ENCODE measurements at regions not wholly inside any gene's neighbourhood (a gene's known extent, or its start where the extent isn't known, plus 50 kb on each side); places are given as distances from the start of the nearest gene placed in this dataset.
"Not testable (repeated sequence)": the region's sequence is repeated elsewhere in the genome, so short reads cannot be mapped to it uniquely, and the experiment has no call there.

- Histone ChIP-seq H3K4me3 (no peak overlapping the region), H3K27ac (no peak overlapping the region), H3K9me3 (no peaks in the 10 kb centered on the region), H3K36me3 (no peaks in the 10 kb centered on the region), H3K4me1 (no peaks in the 10 kb centered on the region), H3K27me3 (no peaks in the 10 kb centered on the region)
- intact Hi-C loops (cut with DNase I), result no loop called here
- DNase-seq (ENCODE audit: extremely low spot score in 2 of 2), result no peak
- TF ChIP-seq POLR2AphosphoS5 (IDR thresholded peaks at IDR 0.05; ENCODE audit: insufficient read depth in 1 of 2, low read depth in 1 of 2), result no peak
Observed at GRCh38 chr10:59037018-59037389, 139.4 kb upstream of the PHYHIPL start.

GRCh38 chr10:59037506-59037905 is 138.9 kb upstream of the PHYHIPL start:
- Histone ChIP-seq H3K27me3 (no peaks in the 10 kb centered on the region), H3K27ac (no peak overlapping the region), H3K9me3 (no peaks in the 10 kb centered on the region), H3K36me3 (no peaks in the 10 kb centered on the region), H3K4me3 (no peak overlapping the region), H3K4me1 (no peaks in the 10 kb centered on the region)
- TF ChIP-seq, protein P1, sequence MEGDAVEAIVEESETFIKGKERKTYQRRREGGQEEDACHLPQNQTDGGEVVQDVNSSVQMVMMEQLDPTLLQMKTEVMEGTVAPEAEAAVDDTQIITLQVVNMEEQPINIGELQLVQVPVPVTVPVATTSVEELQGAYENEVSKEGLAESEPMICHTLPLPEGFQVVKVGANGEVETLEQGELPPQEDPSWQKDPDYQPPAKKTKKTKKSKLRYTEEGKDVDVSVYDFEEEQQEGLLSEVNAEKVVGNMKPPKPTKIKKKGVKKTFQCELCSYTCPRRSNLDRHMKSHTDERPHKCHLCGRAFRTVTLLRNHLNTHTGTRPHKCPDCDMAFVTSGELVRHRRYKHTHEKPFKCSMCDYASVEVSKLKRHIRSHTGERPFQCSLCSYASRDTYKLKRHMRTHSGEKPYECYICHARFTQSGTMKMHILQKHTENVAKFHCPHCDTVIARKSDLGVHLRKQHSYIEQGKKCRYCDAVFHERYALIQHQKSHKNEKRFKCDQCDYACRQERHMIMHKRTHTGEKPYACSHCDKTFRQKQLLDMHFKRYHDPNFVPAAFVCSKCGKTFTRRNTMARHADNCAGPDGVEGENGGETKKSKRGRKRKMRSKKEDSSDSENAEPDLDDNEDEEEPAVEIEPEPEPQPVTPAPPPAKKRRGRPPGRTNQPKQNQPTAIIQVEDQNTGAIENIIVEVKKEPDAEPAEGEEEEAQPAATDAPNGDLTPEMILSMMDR (IDR thresholded peaks at IDR 0.05), result no peak
- TF ChIP-seq POLR2AphosphoS5 (IDR thresholded peaks at IDR 0.05; ENCODE audit: insufficient read depth in 1 of 2, low read depth in 1 of 2) (no peak), POLR2A (IDR thresholded peaks at IDR 0.05) (no peak)
- no peak for DNase-seq (ENCODE audit: extremely low spot score in 2 of 2)
- intact Hi-C loops (cut with DNase I), result no loop called here

DNA sequence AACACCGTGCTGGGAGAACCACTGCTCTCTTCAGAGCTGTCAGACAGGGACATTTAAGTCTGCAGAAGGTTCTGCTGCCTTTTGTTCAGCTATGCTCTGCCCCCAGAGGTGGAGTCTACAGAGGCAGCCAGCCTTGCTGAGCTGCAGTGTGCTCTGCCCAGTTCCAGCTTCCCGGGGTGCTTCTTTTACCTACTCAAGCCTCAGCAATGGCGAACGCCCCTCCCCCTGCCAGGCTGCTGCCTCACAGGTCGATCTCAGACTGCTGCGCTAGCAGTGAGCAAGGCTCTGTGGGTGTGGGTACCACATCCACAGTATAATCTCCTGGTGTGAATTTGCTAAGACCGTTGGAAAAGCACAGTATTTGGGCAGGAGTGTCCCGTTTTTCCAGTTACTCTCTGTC is 133.1 kb upstream of the PHYHIPL start:
- DNase-seq (ENCODE audit: extremely low spot score in 2 of 2); H3K4me1 ChIP-seq; intact Hi-C loops (cut with DNase I); H3K4me3 ChIP-seq; H3K27me3 ChIP-seq; H3K36me3 ChIP-seq; H3K27ac ChIP-seq; H3K9me3 ChIP-seq: not testable (repeated sequence)

DNA sequence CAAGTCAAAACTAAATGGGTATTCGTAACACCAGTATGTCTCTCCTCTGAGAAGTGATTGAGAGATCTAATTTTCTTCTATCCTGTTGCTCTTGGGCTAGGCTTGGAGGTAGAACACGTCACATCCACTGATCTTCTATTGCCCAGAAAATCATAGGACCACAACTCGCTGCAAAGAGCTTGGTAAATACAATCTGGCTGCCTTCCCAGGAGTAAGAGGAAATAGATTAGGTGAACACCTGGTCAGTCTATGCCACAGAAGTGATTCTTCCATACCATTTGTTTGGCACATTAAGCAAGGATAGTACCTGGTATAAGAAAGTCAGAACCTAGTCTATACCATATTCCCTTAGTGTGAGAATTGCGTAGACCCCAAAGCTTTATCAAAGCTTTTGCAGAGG is 129.3 kb upstream of the PHYHIPL start:
- DNase-seq (ENCODE audit: extremely low spot score in 2 of 2), result no peak
- TF ChIP-seq, protein P1 (IDR thresholded peaks at IDR 0.05), result no peak
- TF ChIP-seq POLR2AphosphoS5 (IDR thresholded peaks at IDR 0.05; ENCODE audit: insufficient read depth in 1 of 2, low read depth in 1 of 2) (no peak), POLR2A (IDR thresholded peaks at IDR 0.05) (no peak)
- intact Hi-C loops (cut with DNase I), result no loop called here
- Histone ChIP-seq H3K4me1 (no peaks in the 10 kb centered on the region), H3K27me3 (no peaks in the 10 kb centered on the region), H3K4me3 (no peak overlapping the region), H3K9me3 (no peaks in the 10 kb centered on the region), H3K27ac (no peak overlapping the region), H3K36me3 (no peaks in the 10 kb centered on the region)

GRCh38 chr10:59047957-59048618 is 128.4 kb upstream of the PHYHIPL start:
- Histone ChIP-seq H3K4me1 (no peaks in the 10 kb centered on the region), H3K27ac (no peak overlapping the region), H3K27me3 (no peaks in the 10 kb centered on the region), H3K9me3 (no peaks in the 10 kb centered on the region), H3K4me3 (no peak overlapping the region), H3K36me3 (no peaks in the 10 kb centered on the region)
- no peak for DNase-seq (ENCODE audit: extremely low spot score in 2 of 2)
- intact Hi-C loops (cut with DNase I), result no loop called here
- TF ChIP-seq, protein P1 (IDR thresholded peaks at IDR 0.05), result no peak
- no peak for TF ChIP-seq POLR2AphosphoS5 (IDR thresholded peaks at IDR 0.05; ENCODE audit: insufficient read depth in 1 of 2, low read depth in 1 of 2)
- no peak for TF ChIP-seq POLR2A (IDR thresholded peaks at IDR 0.05)

GRCh38 chr10:59053502-59053901 is 122.9 kb upstream of the PHYHIPL start:
- H3K4me3 ChIP-seq; intact Hi-C loops (cut with DNase I); H3K36me3 ChIP-seq; H3K27ac ChIP-seq; H3K4me1 ChIP-seq; H3K9me3 ChIP-seq; DNase-seq (ENCODE audit: extremely low spot score in 2 of 2); H3K27me3 ChIP-seq: not testable (repeated sequence)
